ENCODE measurements at regions not wholly inside any gene's neighbourhood (a gene's known extent, or its start where the extent isn't known, plus 50 kb on each side); places are given as distances from the start of the nearest gene placed in this dataset.

DNA sequence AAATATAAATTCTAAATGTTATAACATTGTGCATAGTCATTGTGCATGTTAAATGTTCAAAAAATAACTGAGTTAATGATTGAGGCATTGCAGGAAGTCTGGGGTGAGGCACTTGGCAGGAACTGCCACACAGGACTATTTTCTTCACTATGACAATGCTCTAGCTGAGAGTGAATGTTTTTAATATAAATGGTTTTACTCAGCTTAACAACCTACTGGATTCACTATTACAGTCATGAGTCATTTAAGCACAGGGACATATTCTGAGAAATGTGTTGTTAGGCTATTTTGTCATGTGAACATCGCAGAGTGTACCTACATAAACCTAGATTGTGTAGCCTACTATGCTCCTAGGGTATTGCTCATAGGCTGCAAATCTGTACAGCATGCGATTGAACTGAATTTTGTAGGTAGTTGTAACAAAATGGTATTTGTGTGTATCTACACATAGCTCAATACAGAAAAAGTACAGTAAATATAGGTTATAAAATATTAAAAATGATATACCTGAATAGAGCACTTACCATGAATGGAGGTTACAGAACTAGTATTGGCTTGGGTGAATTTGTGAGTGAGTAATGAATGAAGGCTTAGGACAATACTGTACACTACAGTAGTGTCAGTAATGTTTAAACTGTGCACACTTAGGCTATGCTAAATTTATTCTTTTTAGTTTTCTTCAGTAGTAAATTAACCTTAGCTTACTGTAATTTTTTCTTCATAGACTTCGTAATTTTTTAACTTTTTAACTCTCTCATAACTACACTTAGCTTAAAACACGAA is 346.1 kb upstream of the PTGER4 start:
- H3K4me3 ChIP-seq = no peak overlapping the region
- TF ChIP-seq CTCF (IDR thresholded peaks at IDR 0.05) = no peak
- DNase-seq (ENCODE audit: low spot score) = no peak
- no peak overlapping the region for H3K27ac ChIP-seq

DNA sequence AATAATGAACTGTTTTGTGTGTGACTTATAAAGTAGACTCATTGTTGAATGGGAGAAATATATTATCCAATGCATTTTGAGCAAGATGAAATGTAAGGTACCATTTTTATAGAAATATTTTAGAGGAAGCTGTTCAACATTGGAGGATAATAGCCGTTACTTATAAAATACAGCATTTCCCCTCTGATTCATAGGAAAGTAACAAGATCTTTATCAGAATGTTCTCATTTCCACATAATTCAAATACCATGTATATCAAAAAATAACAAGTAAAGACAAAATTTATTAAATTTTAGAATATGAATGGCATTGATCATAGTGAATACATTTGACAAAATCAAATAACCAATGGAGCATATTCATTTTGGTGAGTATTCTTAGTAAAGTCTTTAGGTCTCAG is 346.7 kb upstream of the PTGER4 start:
- TF ChIP-seq CTCF (IDR thresholded peaks at IDR 0.05) = no peak
- Histone ChIP-seq H3K4me3 (no peak overlapping the region), H3K27ac (no peak overlapping the region)
- DNase-seq (ENCODE audit: low spot score) = no peak

- no peak overlapping the region for H3K4me3 ChIP-seq
- H3K27ac ChIP-seq = no peak overlapping the region
- TF ChIP-seq CTCF (IDR thresholded peaks at IDR 0.05) = no peak
- DNase-seq (ENCODE audit: low spot score) = no peak
Measured at GRCh38 chr5:40331616-40332015, 348.1 kb upstream of the PTGER4 start.

DNA sequence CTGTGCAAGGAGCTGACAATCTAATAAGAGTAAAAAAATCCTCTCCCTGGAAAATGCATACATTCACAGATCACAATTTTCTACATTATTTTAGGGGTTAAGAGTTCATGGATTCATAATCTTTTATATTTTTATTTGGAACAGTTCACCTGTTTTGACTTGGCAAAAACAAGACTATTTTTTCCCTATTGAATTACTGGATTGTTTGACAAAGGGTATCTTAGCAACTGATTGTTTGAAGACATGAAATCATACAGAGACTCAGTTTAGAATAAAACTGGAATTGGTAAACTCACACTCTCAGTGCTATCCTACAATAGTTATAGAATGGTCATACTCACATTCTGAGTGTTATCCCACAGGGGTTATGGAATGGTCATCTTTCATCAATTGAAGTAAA is 358.2 kb upstream of the PTGER4 start:
- Histone ChIP-seq H3K4me3 (no peak overlapping the region), H3K27ac (no peak overlapping the region)
- DNase-seq (ENCODE audit: low spot score) = no peak
- no peak for TF ChIP-seq CTCF (IDR thresholded peaks at IDR 0.05)

DNA sequence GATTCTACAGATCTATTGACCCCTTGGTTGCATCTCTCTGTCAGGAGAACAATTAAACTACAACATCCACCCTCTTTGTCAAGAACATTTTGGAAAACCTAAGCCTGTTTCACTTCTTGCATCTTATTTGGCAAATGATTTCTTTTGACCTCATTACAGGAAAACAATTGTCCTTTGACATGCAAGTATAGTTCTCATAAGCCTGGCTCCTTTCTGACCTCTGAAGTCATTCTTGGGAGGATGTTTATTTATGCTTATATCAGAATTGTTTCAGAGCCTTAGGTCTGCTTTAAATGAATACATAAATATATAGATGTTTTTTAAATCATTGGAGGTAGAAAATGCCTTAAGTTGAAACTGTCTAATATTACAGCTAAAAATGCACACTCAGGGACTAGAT is 361.3 kb upstream of the PTGER4 start:
- no peak for DNase-seq (ENCODE audit: low spot score)
- Histone ChIP-seq H3K4me3 (no peak overlapping the region), H3K27ac (no peak overlapping the region)
- no peak for TF ChIP-seq CTCF (IDR thresholded peaks at IDR 0.05)

DNA sequence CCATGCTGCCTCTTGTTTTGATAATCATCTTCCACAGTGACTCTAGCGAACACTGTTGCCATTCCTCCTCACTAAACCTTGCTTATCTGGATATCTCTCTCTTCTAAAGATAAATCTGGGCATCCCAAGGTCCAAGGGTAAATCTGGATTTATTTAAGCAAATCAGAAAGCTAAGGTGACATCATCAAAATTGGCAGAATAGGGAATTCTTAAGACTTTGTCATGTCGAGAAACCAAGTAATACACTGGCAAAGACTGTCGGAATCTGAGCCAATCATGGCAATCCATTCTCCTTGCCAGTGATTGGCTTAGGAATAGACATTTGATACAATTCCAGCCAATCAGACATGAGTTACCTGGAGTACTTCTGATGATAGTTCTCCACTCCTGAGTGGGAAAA is 362.7 kb upstream of the PTGER4 start:
- DNase-seq (ENCODE audit: low spot score) = no peak
- Histone ChIP-seq H3K4me3 (no peak overlapping the region), H3K27ac (no peak overlapping the region)
- TF ChIP-seq CTCF (IDR thresholded peaks at IDR 0.05) = no peak

DNA sequence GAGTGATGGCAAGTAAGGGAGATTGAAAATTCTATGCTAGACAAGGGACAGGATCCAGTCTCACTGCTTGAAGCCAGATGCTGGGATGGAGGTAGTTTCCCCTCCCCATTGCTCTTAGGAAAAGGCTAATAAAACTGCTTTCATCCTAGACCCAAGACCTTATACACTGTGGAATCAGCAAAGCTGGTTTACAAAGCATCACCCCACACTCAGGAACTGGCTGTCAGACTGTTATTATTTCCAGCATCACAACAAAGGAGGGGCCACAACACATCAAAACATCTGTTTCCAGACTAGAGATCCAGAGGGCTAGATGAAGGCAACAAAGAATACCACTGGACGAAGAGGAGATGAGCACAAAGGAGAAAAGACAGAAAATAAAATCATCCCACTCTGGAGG is 364.6 kb upstream of the PTGER4 start:
- Histone ChIP-seq H3K4me3 (no peak overlapping the region), H3K27ac (no peak overlapping the region)
- TF ChIP-seq CTCF (IDR thresholded peaks at IDR 0.05) = no peak
- no peak for DNase-seq (ENCODE audit: low spot score)

Measured in coronary artery (tissue), 2 donors.